ENCODE measurements at regions not wholly inside any gene's neighbourhood (a gene's known extent, or its start where the extent isn't known, plus 50 kb on each side); places are given as distances from the start of the nearest gene placed in this dataset.

DNA sequence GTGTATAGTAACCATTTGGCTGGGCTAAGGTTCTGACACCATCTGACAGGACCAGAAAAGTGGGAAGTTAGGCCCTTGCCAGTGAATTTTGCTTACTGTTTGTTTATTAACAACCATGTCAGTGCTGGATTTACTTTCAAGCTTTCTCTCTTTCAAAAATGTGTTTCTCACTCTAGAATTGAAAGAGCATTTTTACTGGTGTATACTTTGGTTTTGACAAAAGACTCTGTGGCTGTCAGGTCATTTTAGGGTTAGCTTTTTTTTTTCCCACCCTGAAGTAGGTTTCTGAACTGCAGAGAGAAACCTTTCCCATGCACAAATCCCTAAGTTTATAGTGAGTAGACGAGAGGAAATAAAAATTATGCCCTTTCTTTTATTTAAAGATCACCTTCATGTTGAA is 230.0 kb upstream of the TBC1D5 start:
- no peak for TF ChIP-seq SPI1 (IDR thresholded peaks at IDR 0.05; ENCODE audit: low read depth, low read length)
- no peak for TF ChIP-seq POLR2A (IDR thresholded peaks at IDR 0.05; ENCODE audit: low read depth, low read length)
- TF ChIP-seq POLR2AphosphoS5 (IDR thresholded peaks at IDR 0.05; ENCODE audit: low read depth, low read length) = no peak
- TF ChIP-seq POU2F2 (IDR thresholded peaks at IDR 0.05; ENCODE audit: low read depth, low read length) = no peak
- TF ChIP-seq TAF1 (IDR thresholded peaks at IDR 0.05; ENCODE audit: low read depth, low read length) = no peak
- no peak for TF ChIP-seq PAX5 (IDR thresholded peaks at IDR 0.05; ENCODE audit: insufficient read depth, low read length, severe bottlenecking)

Measured in GM12891 (cell line).